ENCODE measurements at regions not wholly inside any gene's neighbourhood (a gene's known extent, or its start where the extent isn't known, plus 50 kb on each side); places are given as distances from the start of the nearest gene placed in this dataset.

GRCh38 chr10:126744571-126744970 is 74.1 kb upstream of the C10orf90 start:
- no peak overlapping the region for H3K4me3 ChIP-seq
- H3K27ac ChIP-seq = no peak overlapping the region
- intact Hi-C loops (cut with DNase I; ENCODE audit: low total_unique reads) = no loop called here
- no peaks in the 10 kb centered on the region for H3K27me3 ChIP-seq (replicated peaks in 1 of 7)
- H3K36me3 ChIP-seq = no peaks in the 10 kb centered on the region
- TF ChIP-seq POLR2A (IDR thresholded peaks at IDR 0.05) (no peak), POLR2AphosphoS5 (IDR thresholded peaks at IDR 0.05) (no peak), CTCF (IDR thresholded peaks at IDR 0.05 in 8 of 11, conservative IDR thresholded peaks at IDR 0.05 in 3 of 11) (no peak)
- DNase-seq = no peak
- H3K9me3 ChIP-seq = no peaks in the 10 kb centered on the region
- H3K4me1 ChIP-seq = no peaks in the 10 kb centered on the region
- 68 to 88% (median 79%) methylated on average over 1 of the region's 1 CpG for WGBS, 5 donors

- Histone ChIP-seq H3K36me3 (no peaks in the 10 kb centered on the region), H3K27me3 (replicated peaks in 1 of 7) (no peaks in the 10 kb centered on the region), H3K4me3 (no peak overlapping the region), H3K4me1 (no peaks in the 10 kb centered on the region), H3K27ac (no peak overlapping the region), H3K9me3 (no peaks in the 10 kb centered on the region)
- TF ChIP-seq CTCF (IDR thresholded peaks at IDR 0.05 in 8 of 11, conservative IDR thresholded peaks at IDR 0.05 in 3 of 11) (peak in 10 of 11 experiments; percentile 10 to 70 (median 39)), POLR2A (IDR thresholded peaks at IDR 0.05) (no peak)
- 16 to 27% (median 18%) methylated on average over 5 of the region's 5 CpGs for WGBS, 5 donors
- intact Hi-C loops (cut with DNase I; ENCODE audit: low total_unique reads) = no loop called here
- DNase-seq = no peak
These were observed 78.6 kb upstream of the C10orf90 start for GRCh38 chr10:126749015-126749655.

- Histone ChIP-seq H3K4me3 (no peak overlapping the region), H3K27me3 (replicated peaks in 1 of 7) (no peaks in the 10 kb centered on the region), H3K4me1 (no peaks in the 10 kb centered on the region), H3K36me3 (no peaks in the 10 kb centered on the region), H3K9me3 (peaks cover 0 to 11% (median 2%) of the 10 kb centered on the region in 8 donors), H3K27ac (no peak overlapping the region)
- intact Hi-C loops (cut with DNase I; ENCODE audit: low total_unique reads) = no loop called here
- no peak for DNase-seq
- 57 to 96% (median 75%) methylated on average over 8 to 10 of the region's 10 CpGs for WGBS, 5 donors
- TF ChIP-seq CTCF (IDR thresholded peaks at IDR 0.05 in 8 of 11, conservative IDR thresholded peaks at IDR 0.05 in 3 of 11) = no peak
- no peak for TF ChIP-seq POLR2AphosphoS5 (IDR thresholded peaks at IDR 0.05)
- no peak for TF ChIP-seq POLR2A (IDR thresholded peaks at IDR 0.05)
These were observed 84.5 kb upstream of the C10orf90 start for GRCh38 chr10:126754966-126755365.

GRCh38 chr10:126758867-126759266 is 88.4 kb upstream of the C10orf90 start:
- Histone ChIP-seq H3K36me3 (no peaks in the 10 kb centered on the region), H3K4me1 (no peaks in the 10 kb centered on the region), H3K27ac (no peak overlapping the region), H3K27me3 (replicated peaks in 1 of 7) (no peaks in the 10 kb centered on the region), H3K4me3 (no peak overlapping the region), H3K9me3 (peaks cover 0 to 17% (median 2%) of the 10 kb centered on the region in 8 donors)
- intact Hi-C loops (cut with DNase I; ENCODE audit: low total_unique reads) = no loop called here
- TF ChIP-seq POLR2AphosphoS5 (IDR thresholded peaks at IDR 0.05) (no peak), CTCF (IDR thresholded peaks at IDR 0.05 in 8 of 11, conservative IDR thresholded peaks at IDR 0.05 in 3 of 11) (no peak), POLR2A (IDR thresholded peaks at IDR 0.05) (no peak)
- WGBS, 5 donors = 83 to 100% (median 86%) methylated on average over 1 of the region's 1 CpG
- DNase-seq = no peak

Data from spleen (tissue), 11 donors.